K562 (cell line): ENCODE measurements at regions not wholly inside any gene's neighbourhood (a gene's known extent, or its start where the extent isn't known, plus 50 kb on each side); places are given as distances from the start of the nearest gene placed in this dataset.

Source experiments
- ATAC-seq: fragments of 200-7000 bp; cut with Tn5 transposase; 3 replicates; pipeline ENCODE4 v1.9.1; 2020; ENCODE audit warnings: moderate library complexity
- BruUV-seq: library from RNA; stranded (reverse); fragments of 400-500 nt; replicated peaks from 2 replicates; lab custom pipeline; 2021; lab: Mats Ljungman, UMichigan
- CTCF ChIA-PET: fragments of 300-600 bp; formaldehyde crosslinking; extraction: SDS; loops from one replicate; lab custom pipeline; 2021; ENCODE audit warnings: low intra/inter-chr PET ratio; lab: Yijun Ruan, JAX
- POLR2A ChIA-PET: fragments of 300-600, 350-650 bp; sonication (Branson Sonifier 250); formaldehyde crosslinking; extraction: SDS; loops from one replicate; lab custom pipeline; 2021; ENCODE audit warnings: antibody characterized with exemption, inconsistent platforms; lab: Yijun Ruan, JAX
- DNase-seq, 4 experiments: peaks; one replicate each; pipeline versions ENCODE4 v3.0.0 to v3.0.0-alpha.2; 2011 to 2018; ENCODE audit warnings: low spot score in 3 of 4, mixed read lengths in 3 of 4; ENCODE audit errors: extremely low read depth in 1 of 4
- FAIRE-seq: peaks from 2 replicates; lab custom pipeline; 2011; peaks lifted over from hg19 to GRCh38; lab: Jason Lieb, UNC
- H2AFZ ChIP-seq: 2 replicates; pipeline ENCODE4 v1.6.0; 2011; ENCODE audit warnings: low read depth, low read length, control low read depth, inconsistent platforms
- H3K27ac ChIP-seq: fragments of 200-600 bp; 3 replicates; pipeline ENCODE4 v1.8.0; 2011; ENCODE audit warnings: low read depth, mild to moderate bottlenecking, control low read depth, inconsistent platforms, low read length, moderate library complexity, mixed read lengths; ENCODE audit errors: extremely low read depth
- H3K27me3 ChIP-seq, 2 experiments: fragments of 300-600 bp in 1 of 2; 2 replicates in 1 of 2; 3 replicates in 1 of 2; pipeline versions ENCODE4 v1.6.0 to v1.8.0; 2011; ENCODE audit warnings: inconsistent platforms in 2 of 2, low read length in 2 of 2, mild to moderate bottlenecking in 1 of 2, mixed read lengths in 1 of 2, moderate library complexity in 1 of 2; ENCODE audit not compliant: control insufficient read depth in 2 of 2, insufficient read depth in 2 of 2
- H3K36me3 ChIP-seq: fragments of 300-600 bp; 3 replicates; pipeline ENCODE4 v1.8.0; 2011; ENCODE audit warnings: mild to moderate bottlenecking, low read length, inconsistent platforms; ENCODE audit not compliant: control insufficient read depth, insufficient read depth
- H3K4me1 ChIP-seq, 2 experiments: fragments of 200-600 bp in 1 of 2; replicated peaks in 1 of 2; 2 replicates in 1 of 2; 3 replicates in 1 of 2; pipeline versions ENCODE4 v1.5.1 to v1.8.0; 2011; ENCODE audit warnings: inconsistent platforms in 2 of 2, low read length in 2 of 2, mild to moderate bottlenecking in 1 of 2, mixed read lengths in 1 of 2, moderate library complexity in 1 of 2; ENCODE audit not compliant: control insufficient read depth in 2 of 2, insufficient read depth in 2 of 2
- H3K4me2 ChIP-seq: 2 replicates; pipeline ENCODE4 v1.6.1; 2011; ENCODE audit warnings: low read length, control low read depth, inconsistent platforms, mixed read lengths; ENCODE audit not compliant: insufficient read depth
- H3K4me3 ChIP-seq: fragments of 200-600 bp; sonication (generic), shearing (Covaris generic); 2 replicates; pipeline ENCODE4 v1.5.1; 2016; ENCODE audit warnings: control low read depth, inconsistent platforms
- H3K79me2 ChIP-seq: fragments of 200-600 bp; 3 replicates; pipeline ENCODE4 v1.8.0; 2011; ENCODE audit warnings: low read length, inconsistent platforms; ENCODE audit not compliant: control insufficient read depth, insufficient read depth
- H3K9ac ChIP-seq, 2 experiments: 2 replicates each; pipeline versions ENCODE4 v1.6.0 to v1.6.1; 2011; ENCODE audit warnings: low read depth in 2 of 2, low read length in 2 of 2, control low read depth in 1 of 2, inconsistent platforms in 1 of 2, mild to moderate bottlenecking in 1 of 2, mixed read lengths in 1 of 2; ENCODE audit not compliant: insufficient read depth in 1 of 2
- H3K9me1 ChIP-seq: one replicate; pipeline ENCODE4 v1.6.0; 2011; ENCODE audit warnings: inconsistent platforms, mild to moderate bottlenecking, low read length, moderate library complexity; ENCODE audit not compliant: control insufficient read depth, insufficient read depth
- H3K9me3 ChIP-seq: replicated peaks from 2 replicates; pipeline ENCODE4 v1.5.1; 2011; ENCODE audit warnings: low read depth, low read length, inconsistent platforms; ENCODE audit not compliant: control insufficient read depth, insufficient read depth
- H4K20me1 ChIP-seq: replicated peaks from 2 replicates; pipeline ENCODE4 v1.6.1; 2011; ENCODE audit warnings: low read length, inconsistent platforms, mixed read lengths; ENCODE audit not compliant: control insufficient read depth, insufficient read depth
- ARID2 ChIP-seq: fragments of 450-650 bp; IDR thresholded peaks from 2 replicates; pipeline ENCODE4 v1.6.1; 2017; ENCODE audit warnings: antibody characterized with exemption, mild to moderate bottlenecking
- DMBX1 ChIP-seq: fragments of 250-450 bp; sonication (Bioruptor Pico); IDR thresholded peaks from 2 replicates; pipeline ENCODE4 v1.8.0; 2022; ENCODE audit warnings: inconsistent platforms, mild to moderate bottlenecking, moderate library complexity, borderline replicate concordance
- HDAC3 ChIP-seq: fragments of 450-650 bp; IDR thresholded peaks from 2 replicates; pipeline ENCODE4 v1.6.1; 2018; ENCODE audit warnings: borderline replicate concordance, mild to moderate bottlenecking, moderate library complexity; ENCODE audit not compliant: partially characterized antibody
- RAD21 ChIP-seq, 2 experiments: fragments of 250-450 bp in 1 of 2; fragments of 450-650 bp in 1 of 2; sonication (Bioruptor Pico) in 1 of 2; formaldehyde crosslinking in 1 of 2; IDR thresholded peaks in 1 of 2; conservative IDR thresholded peaks in 1 of 2; 2 replicates each; pipeline versions ENCODE4 v1.4.0 to v1.8.0; 2020 to 2022; ENCODE audit warnings: mild to moderate bottlenecking in 2 of 2, moderate library complexity in 1 of 2
- ZFP36 ChIP-seq: fragments of 150-350 bp; IDR thresholded peaks from 2 replicates; pipeline ENCODE4 v1.6.1; 2018; ENCODE audit warnings: low read length, low read depth; ENCODE audit not compliant: partially characterized antibody
- ZNF717 ChIP-seq: fragments of 250-450 bp; sonication (Bioruptor Pico); IDR thresholded peaks from 2 replicates; pipeline ENCODE4 v1.5.0; 2021
- ZNF76 ChIP-seq: fragments of 250-450 bp; sonication (Bioruptor Pico); IDR thresholded peaks from 2 replicates; pipeline ENCODE4 v1.4.0; 2020; ENCODE audit warnings: mild to moderate bottlenecking, moderate library complexity, borderline replicate concordance
- WGBS: fragments of 100-300 bp; shearing (Covaris generic); methylation state at CpG from one replicate; pipeline ENCODE4 v1.1.6; 2016; ENCODE audit warnings: low coverage, mixed read lengths; ENCODE audit not compliant: insufficient coverage; ENCODE audit errors: missing lambda C conversion rate; 5-methylcytosine and 5-hydroxymethylcytosine counted together
- in situ Hi-C: fragments of 300-500 bp; cut with MboI; formaldehyde crosslinking; loops from 4 replicates; pipeline ENCODE4 v1.15.0; 2018; ENCODE audit warnings: inconsistent platforms, mixed read lengths
- intact Hi-C: fragments of 100-400 bp; cut with micrococcal nuclease; formaldehyde crosslinking; loops from 2 replicates; pipeline ENCODE4 v1.14.2; 2022
- TF ChIP-seq, protein P1 (sequence below): fragments of 450-650 bp; IDR thresholded peaks from 2 replicates; pipeline ENCODE4 v1.6.1; 2018; ENCODE audit not compliant: partially characterized antibody

GRCh38 chr2:111235192-111236015, 114.7 kb downstream of the BCL2L11 start:
- FAIRE-seq (no peak), ATAC-seq (no peak)
- no TSS peak for BruUV-seq

More at GRCh38 chr2:111235192-111236015, 114.7 kb downstream of the BCL2L11 start:
- H3K4me3 ChIP-seq, result no peak overlapping the region
- in situ Hi-C loops (no loop called here), intact Hi-C loops (no loop called here)
- no peaks in the 10 kb centered on the region for H3K79me2 ChIP-seq
- H3K27me3 ChIP-seq, result no peaks in the 10 kb centered on the region
- no peaks in the 10 kb centered on the region for H3K9me1 ChIP-seq
- H3K4me1 ChIP-seq, result no peaks in the 10 kb centered on the region
- no peak overlapping the region for H3K9ac ChIP-seq
- TF ChIP-seq, protein P1, sequence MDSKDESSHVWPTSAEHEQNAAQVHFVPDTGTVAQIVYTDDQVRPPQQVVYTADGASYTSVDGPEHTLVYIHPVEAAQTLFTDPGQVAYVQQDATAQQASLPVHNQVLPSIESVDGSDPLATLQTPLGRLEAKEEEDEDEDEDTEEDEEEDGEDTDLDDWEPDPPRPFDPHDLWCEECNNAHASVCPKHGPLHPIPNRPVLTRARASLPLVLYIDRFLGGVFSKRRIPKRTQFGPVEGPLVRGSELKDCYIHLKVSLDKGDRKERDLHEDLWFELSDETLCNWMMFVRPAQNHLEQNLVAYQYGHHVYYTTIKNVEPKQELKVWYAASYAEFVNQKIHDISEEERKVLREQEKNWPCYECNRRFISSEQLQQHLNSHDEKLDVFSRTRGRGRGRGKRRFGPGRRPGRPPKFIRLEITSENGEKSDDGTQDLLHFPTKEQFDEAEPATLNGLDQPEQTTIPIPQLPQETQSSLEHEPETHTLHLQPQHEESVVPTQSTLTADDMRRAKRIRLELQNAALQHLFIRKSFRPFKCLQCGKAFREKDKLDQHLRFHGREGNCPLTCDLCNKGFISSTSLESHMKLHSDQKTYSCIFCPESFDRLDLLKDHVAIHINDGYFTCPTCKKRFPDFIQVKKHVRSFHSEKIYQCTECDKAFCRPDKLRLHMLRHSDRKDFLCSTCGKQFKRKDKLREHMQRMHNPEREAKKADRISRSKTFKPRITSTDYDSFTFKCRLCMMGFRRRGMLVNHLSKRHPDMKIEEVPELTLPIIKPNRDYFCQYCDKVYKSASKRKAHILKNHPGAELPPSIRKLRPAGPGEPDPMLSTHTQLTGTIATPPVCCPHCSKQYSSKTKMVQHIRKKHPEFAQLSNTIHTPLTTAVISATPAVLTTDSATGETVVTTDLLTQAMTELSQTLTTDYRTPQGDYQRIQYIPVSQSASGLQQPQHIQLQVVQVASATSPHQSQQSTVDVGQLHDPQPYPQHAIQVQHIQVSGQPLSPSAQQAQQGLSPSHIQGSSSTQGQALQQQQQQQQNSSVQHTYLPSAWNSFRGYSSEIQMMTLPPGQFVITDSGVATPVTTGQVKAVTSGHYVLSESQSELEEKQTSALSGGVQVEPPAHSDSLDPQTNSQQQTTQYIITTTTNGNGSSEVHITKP, result no peak
- TF ChIP-seq DMBX1, result no peak
- no peak for TF ChIP-seq ZNF717 (CRISPR knock-in tag)
- no peak for TF ChIP-seq ZNF76 (CRISPR knock-in tag)
- no peak for TF ChIP-seq ARID2
- TF ChIP-seq RAD21 (CRISPR knock-in tag; conservative IDR thresholded peaks at IDR 0.05 in 1 of 2, IDR thresholded peaks at IDR 0.05 in 1 of 2), result no peak
- no peak for TF ChIP-seq HDAC3
- no peak for TF ChIP-seq ZFP36
- no peaks in the 10 kb centered on the region for H4K20me1 ChIP-seq
- no peak for DNase-seq
- ChIA-PET CTCF (no interaction called here), POLR2A (no interaction called here)
- peaks cover 19% of the 10 kb centered on the region for H3K36me3 ChIP-seq
- H3K9me3 ChIP-seq, result no peaks in the 10 kb centered on the region; the same call in 1 of the 2 replicates
- WGBS, result 92% methylated on average over 12 of the region's 13 CpGs
- no peak overlapping the region for H3K27ac ChIP-seq
- H3K4me2 ChIP-seq, result no peak overlapping the region
- H2AFZ ChIP-seq, result no peak overlapping the region
